ENCODE measurements at regions not wholly inside any gene's neighbourhood (a gene's known extent, or its start where the extent isn't known, plus 50 kb on each side); places are given as distances from the start of the nearest gene placed in this dataset.

GRCh38 chr12:107400686-107401447 is 284.7 kb upstream of the PWP1 start:
- no peak for DNase-seq (ENCODE audit: low read depth)

GRCh38 chr12:107402041-107403022 is 283.3 kb upstream of the PWP1 start:
- no peak for DNase-seq (ENCODE audit: low read depth)

- no peak for DNase-seq (ENCODE audit: low read depth)
These were observed 280.6 kb upstream of the PWP1 start for GRCh38 chr12:107404981-107405380.

- DNase-seq (ENCODE audit: low read depth): no peak
These were observed 280.2 kb upstream of the PWP1 start for GRCh38 chr12:107405436-107405835.

- no peak for DNase-seq (ENCODE audit: low read depth)
These were observed 278.7 kb upstream of the PWP1 start for GRCh38 chr12:107406932-107407331.

- no peak for DNase-seq (ENCODE audit: low read depth)
These were observed 273.6 kb upstream of the PWP1 start for GRCh38 chr12:107411792-107412535.

- no peak for DNase-seq (ENCODE audit: low read depth)
These were observed 270.5 kb upstream of the PWP1 start for GRCh38 chr12:107415071-107415470.

- DNase-seq (ENCODE audit: low read depth): no peak
These were observed 269.8 kb upstream of the PWP1 start for GRCh38 chr12:107415834-107416233.

- no peak for DNase-seq (ENCODE audit: low read depth)
These were observed 268.6 kb upstream of the PWP1 start for GRCh38 chr12:107417004-107417403.

- no peak for DNase-seq (ENCODE audit: low read depth)
These were observed 266.6 kb upstream of the PWP1 start for GRCh38 chr12:107418981-107419380.

GRCh38 chr12:107423531-107423930 is 262.1 kb upstream of the PWP1 start:
- DNase-seq (ENCODE audit: low read depth): no peak

GRCh38 chr12:107429006-107429705 is 256.4 kb upstream of the PWP1 start:
- no peak for DNase-seq (ENCODE audit: low read depth)

- DNase-seq (ENCODE audit: low read depth): no peak
These were observed 253.7 kb upstream of the PWP1 start for GRCh38 chr12:107431942-107432341.

- no peak for DNase-seq (ENCODE audit: low read depth)
These were observed 250.5 kb upstream of the PWP1 start for GRCh38 chr12:107435072-107435471.

- no peak for DNase-seq (ENCODE audit: low read depth)
These were observed 250.1 kb upstream of the PWP1 start for GRCh38 chr12:107435520-107435919.

- no peak for DNase-seq (ENCODE audit: low read depth)
These were observed 249.2 kb upstream of the PWP1 start for GRCh38 chr12:107436376-107436775.

GRCh38 chr12:107436836-107437235 is 248.8 kb upstream of the PWP1 start:
- no peak for DNase-seq (ENCODE audit: low read depth)

- DNase-seq (ENCODE audit: low read depth): no peak
These were observed 247.6 kb upstream of the PWP1 start for GRCh38 chr12:107437954-107438353.

GRCh38 chr12:107439026-107439738 is 246.4 kb upstream of the PWP1 start:
- no peak for DNase-seq (ENCODE audit: low read depth)

GRCh38 chr12:107440606-107441005 is 245.0 kb upstream of the PWP1 start:
- DNase-seq (ENCODE audit: low read depth): no peak
